GM23338 (cell line): ENCODE measurements at regions not wholly inside any gene's neighbourhood (a gene's known extent, or its start where the extent isn't known, plus 50 kb on each side); places are given as distances from the start of the nearest gene placed in this dataset.
A peak's percentile ranks its signal among the peaks of the same experiment; 100 is the strongest.

Experiments used
- ATAC-seq: fragments of 200-7000 bp; cut with Tn5 transposase; 3 replicates; pipeline ENCODE4 v1.9.1; 2020
- DNase-seq: peaks from one replicate; pipeline ENCODE4 v3.0.0-alpha.2; 2015; ENCODE audit warnings: low spot score
- H2AFZ ChIP-seq: fragments of 200-600 bp; sonication (generic); 2 replicates; pipeline ENCODE4 v1.8.0; 2016; ENCODE audit warnings: antibody characterized with exemption, mild to moderate bottlenecking, moderate library complexity
- H3F3A ChIP-seq: fragments of 200-600 bp; sonication (generic); replicated peaks from 2 replicates; pipeline ENCODE4 v1.8.0; 2017; ENCODE audit warnings: antibody characterized with exemption, mixed run types, low read depth
- H3K27ac ChIP-seq: fragments of 200-600 bp; sonication (generic); 2 replicates; pipeline ENCODE4 v1.6.1; 2016; ENCODE audit warnings: low read depth
- H3K27me3 ChIP-seq: fragments of 200-600 bp; sonication (generic); 2 replicates; pipeline ENCODE4 v1.8.0; 2016; ENCODE audit warnings: mild to moderate bottlenecking, mixed run types, moderate library complexity; ENCODE audit not compliant: insufficient read depth
- H3K36me3 ChIP-seq: fragments of 200-600 bp; sonication (generic); 2 replicates; pipeline ENCODE4 v1.8.0; 2016; ENCODE audit warnings: mild to moderate bottlenecking; ENCODE audit not compliant: insufficient read depth
- H3K4me1 ChIP-seq: fragments of 200-600 bp; sonication (generic); 2 replicates; pipeline ENCODE4 v1.8.0; 2016; ENCODE audit warnings: mild to moderate bottlenecking, moderate library complexity; ENCODE audit not compliant: insufficient read depth
- H3K4me2 ChIP-seq: fragments of 200-600 bp; sonication (generic); 2 replicates; pipeline ENCODE4 v1.7.1; 2017; ENCODE audit warnings: mixed run types
- H3K4me3 ChIP-seq: fragments of 200-600 bp; sonication (generic); 2 replicates; pipeline ENCODE4 v1.6.1; 2016; ENCODE audit warnings: mixed run types
- H3K79me2 ChIP-seq: fragments of 200-600 bp; sonication (generic); replicated peaks from 2 replicates; pipeline ENCODE4 v1.8.0; 2017; ENCODE audit warnings: mild to moderate bottlenecking; ENCODE audit not compliant: insufficient read depth
- H3K9me2 ChIP-seq: fragments of 200-600 bp; sonication (generic); 2 replicates; pipeline ENCODE4 v1.8.0; 2017; ENCODE audit not compliant: insufficient read depth
- H4K20me1 ChIP-seq: fragments of 200-600 bp; sonication (generic); replicated peaks from 2 replicates; pipeline ENCODE4 v1.8.0; 2017; ENCODE audit warnings: mild to moderate bottlenecking; ENCODE audit not compliant: insufficient read depth
- H3K27ac Mint-ChIP-seq: 2 replicates; pipeline ENCODE4 v1.8.0; 2020; ENCODE audit warnings: inconsistent platforms, mild to moderate bottlenecking, moderate library complexity, mixed read lengths
- H3K27me3 Mint-ChIP-seq: 3 replicates; pipeline ENCODE4 v1.8.0; 2022; ENCODE audit warnings: low read depth, mild to moderate bottlenecking, moderate library complexity, mixed read lengths, inconsistent platforms; ENCODE audit not compliant: insufficient read depth, poor library complexity
- H3K36me3 Mint-ChIP-seq: 3 replicates; pipeline ENCODE4 v1.8.0; 2021; ENCODE audit warnings: low read depth, mild to moderate bottlenecking, inconsistent platforms, moderate library complexity, mixed read lengths
- H3K4me1 Mint-ChIP-seq: 3 replicates; pipeline ENCODE4 v1.8.0; 2020; ENCODE audit warnings: mild to moderate bottlenecking, inconsistent platforms, mixed read lengths
- H3K4me3 Mint-ChIP-seq: 3 replicates; pipeline ENCODE4 v1.8.0; 2021; ENCODE audit warnings: moderate library complexity, mild to moderate bottlenecking, inconsistent platforms, mixed read lengths
- H3K9me3 Mint-ChIP-seq: 3 replicates; pipeline ENCODE4 v1.8.0; 2020; ENCODE audit warnings: moderate library complexity, mild to moderate bottlenecking, inconsistent platforms, mixed read lengths
- CREB1 ChIP-seq: fragments of 250-450 bp; sonication (Bioruptor Pico); IDR thresholded peaks from 2 replicates; pipeline ENCODE4 v1.5.0; 2020; ENCODE audit warnings: low read depth, mild to moderate bottlenecking, moderate library complexity
- CTCF ChIP-seq, 2 experiments: fragments of 200-600 bp in 1 of 2; sonication (generic) in 1 of 2; conservative IDR thresholded peaks; 2 replicates each; pipeline versions ENCODE4 v1.5.1 to v1.6.1; 2016 to 2017; ENCODE audit warnings: antibody characterized with exemption in 2 of 2, low read depth in 2 of 2, mild to moderate bottlenecking in 2 of 2, moderate library complexity in 1 of 2
- ETS1 ChIP-seq: IDR thresholded peaks from 2 replicates; pipeline ENCODE4 v1.6.1; 2016; ENCODE audit warnings: antibody characterized with exemption
- EZH2 ChIP-seq: fragments of 200-600 bp; sonication (generic); IDR thresholded peaks from one replicate; pipeline ENCODE4 v1.8.0; 2017; ENCODE audit warnings: antibody characterized with exemption, mild to moderate bottlenecking, low read depth; ENCODE audit not compliant: unreplicated experiment
- EZH2phosphoT487 ChIP-seq: fragments of 200-600 bp; sonication (generic); IDR thresholded peaks from one replicate; pipeline ENCODE4 v1.8.1; 2018; ENCODE audit warnings: antibody characterized with exemption; ENCODE audit not compliant: unreplicated experiment
- JUNB ChIP-seq: IDR thresholded peaks from one replicate; pipeline ENCODE4 v1.6.1; 2016; ENCODE audit warnings: antibody characterized with exemption; ENCODE audit not compliant: unreplicated experiment
- NANOG ChIP-seq: IDR thresholded peaks from 2 replicates; pipeline ENCODE4 v1.6.1; 2016; ENCODE audit warnings: antibody characterized with exemption, borderline replicate concordance
- POLR2AphosphoS5 ChIP-seq: IDR thresholded peaks from 2 replicates; pipeline ENCODE4 v1.6.1; 2016; ENCODE audit warnings: antibody characterized with exemption, low read depth
- REST ChIP-seq: IDR thresholded peaks from one replicate; pipeline ENCODE4 v1.6.1; 2018; ENCODE audit warnings: antibody characterized with exemption; ENCODE audit not compliant: unreplicated experiment
- STAT1 ChIP-seq: IDR thresholded peaks from one replicate; pipeline ENCODE4 v1.6.1; 2016; ENCODE audit warnings: antibody characterized with exemption; ENCODE audit not compliant: unreplicated experiment
- ZNF114 ChIP-seq: fragments of 250-450 bp; sonication (Bioruptor Pico); IDR thresholded peaks from 2 replicates; pipeline ENCODE4 v1.5.0; 2020; ENCODE audit warnings: mild to moderate bottlenecking, moderate library complexity
- ZNF331 ChIP-seq: fragments of 250-450 bp; sonication (Bioruptor Pico); IDR thresholded peaks from 2 replicates; pipeline ENCODE4 v1.5.0; 2020; ENCODE audit warnings: low read depth, mild to moderate bottlenecking, moderate library complexity
- ZNF462 ChIP-seq: fragments of 250-450 bp; sonication (Bioruptor Pico); IDR thresholded peaks from 2 replicates; pipeline ENCODE4 v1.5.0; 2020; ENCODE audit warnings: mild to moderate bottlenecking, moderate library complexity

GRCh38 chr5:147068998-147069397, 165.8 kb upstream of the STK32A start:
- ATAC-seq (no peak), DNase-seq (no peak)
- peaks cover 16% of the 10 kb centered on the region for H3K4me1 ChIP-seq
- H3K9me3 Mint-ChIP-seq, result no peaks in the 10 kb centered on the region
- TF ChIP-seq EZH2phosphoT487 (no peak), POLR2AphosphoS5 (no peak), CTCF (conservative IDR thresholded peaks at IDR 0.05; ENCODE audit: low read depth in 2 of 2) (no peak), ZNF462 (CRISPR knock-in tag) (no peak), ETS1 (no peak), ZNF114 (CRISPR knock-in tag) (no peak), ZNF331 (CRISPR knock-in tag) (no peak), STAT1 (no peak), EZH2 (no peak), REST (no peak), JUNB (no peak), CREB1 (CRISPR knock-in tag) (no peak), NANOG (no peak)
- H3K4me3 ChIP-seq, result no peak overlapping the region
- H3F3A ChIP-seq, result no peaks in the 10 kb centered on the region
- no peaks in the 10 kb centered on the region for H3K36me3 ChIP-seq
- no peaks in the 10 kb centered on the region for H3K27me3 Mint-ChIP-seq
- H3K4me2 ChIP-seq, result no peak overlapping the region
- peak overlapping the region; percentile 77; the same call in 1 of the 2 replicates for H2AFZ ChIP-seq
- H3K36me3 Mint-ChIP-seq, result no peaks in the 10 kb centered on the region
- peak overlapping the region; percentile 33; the same call in 1 of the 2 replicates for H3K27ac Mint-ChIP-seq
- peaks cover 14% of the 10 kb centered on the region for H3K4me1 Mint-ChIP-seq
- no peaks in the 10 kb centered on the region for H3K9me2 ChIP-seq
- no peak overlapping the region for H3K4me3 Mint-ChIP-seq
- no peaks in the 10 kb centered on the region for H4K20me1 ChIP-seq
- no peaks in the 10 kb centered on the region for H3K27me3 ChIP-seq
- H3K79me2 ChIP-seq, result no peaks in the 10 kb centered on the region
- no peak overlapping the region for H3K27ac ChIP-seq
